ENCODE measurements at regions not wholly inside any gene's neighbourhood (a gene's known extent, or its start where the extent isn't known, plus 50 kb on each side); places are given as distances from the start of the nearest gene placed in this dataset.

DNA sequence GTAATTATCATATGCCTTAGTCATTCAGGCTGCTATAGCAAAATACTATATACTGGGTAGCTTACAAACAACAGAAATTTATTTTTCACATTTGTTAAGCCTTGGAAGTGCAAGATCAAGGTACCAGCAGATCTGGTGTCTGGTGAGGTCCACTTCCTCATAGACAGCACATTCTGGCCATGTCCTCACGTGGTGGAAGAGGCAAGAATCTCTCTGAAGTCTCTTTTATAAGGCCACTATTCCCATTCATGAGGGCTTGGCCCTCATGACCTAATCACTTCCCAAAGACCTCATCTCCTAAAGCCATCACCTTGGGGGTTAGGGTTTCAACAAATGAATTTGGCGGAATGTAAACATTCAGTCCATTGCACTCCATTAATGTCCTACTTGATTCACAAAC lies 137.5 kb upstream of the C1GALT1 start:
- no peak for DNase-seq (ENCODE audit: low spot score)
- TF ChIP-seq, protein P1, sequence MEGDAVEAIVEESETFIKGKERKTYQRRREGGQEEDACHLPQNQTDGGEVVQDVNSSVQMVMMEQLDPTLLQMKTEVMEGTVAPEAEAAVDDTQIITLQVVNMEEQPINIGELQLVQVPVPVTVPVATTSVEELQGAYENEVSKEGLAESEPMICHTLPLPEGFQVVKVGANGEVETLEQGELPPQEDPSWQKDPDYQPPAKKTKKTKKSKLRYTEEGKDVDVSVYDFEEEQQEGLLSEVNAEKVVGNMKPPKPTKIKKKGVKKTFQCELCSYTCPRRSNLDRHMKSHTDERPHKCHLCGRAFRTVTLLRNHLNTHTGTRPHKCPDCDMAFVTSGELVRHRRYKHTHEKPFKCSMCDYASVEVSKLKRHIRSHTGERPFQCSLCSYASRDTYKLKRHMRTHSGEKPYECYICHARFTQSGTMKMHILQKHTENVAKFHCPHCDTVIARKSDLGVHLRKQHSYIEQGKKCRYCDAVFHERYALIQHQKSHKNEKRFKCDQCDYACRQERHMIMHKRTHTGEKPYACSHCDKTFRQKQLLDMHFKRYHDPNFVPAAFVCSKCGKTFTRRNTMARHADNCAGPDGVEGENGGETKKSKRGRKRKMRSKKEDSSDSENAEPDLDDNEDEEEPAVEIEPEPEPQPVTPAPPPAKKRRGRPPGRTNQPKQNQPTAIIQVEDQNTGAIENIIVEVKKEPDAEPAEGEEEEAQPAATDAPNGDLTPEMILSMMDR (IDR thresholded peaks at IDR 0.05; ENCODE audit: unreplicated experiment), result no peak
- Mint-ChIP-seq H3K4me3 (ENCODE audit: unreplicated experiment) (no peak overlapping the region), H3K4me1 (ENCODE audit: unreplicated experiment) (no peaks in the 10 kb centered on the region), H3K9me3 (ENCODE audit: unreplicated experiment) (no peaks in the 10 kb centered on the region), H3K36me3 (ENCODE audit: low read depth, unreplicated experiment) (no peaks in the 10 kb centered on the region), H3K27me3 (ENCODE audit: unreplicated experiment) (peaks cover 1% of the 10 kb centered on the region), H3K27ac (ENCODE audit: unreplicated experiment) (no peak overlapping the region)

DNA sequence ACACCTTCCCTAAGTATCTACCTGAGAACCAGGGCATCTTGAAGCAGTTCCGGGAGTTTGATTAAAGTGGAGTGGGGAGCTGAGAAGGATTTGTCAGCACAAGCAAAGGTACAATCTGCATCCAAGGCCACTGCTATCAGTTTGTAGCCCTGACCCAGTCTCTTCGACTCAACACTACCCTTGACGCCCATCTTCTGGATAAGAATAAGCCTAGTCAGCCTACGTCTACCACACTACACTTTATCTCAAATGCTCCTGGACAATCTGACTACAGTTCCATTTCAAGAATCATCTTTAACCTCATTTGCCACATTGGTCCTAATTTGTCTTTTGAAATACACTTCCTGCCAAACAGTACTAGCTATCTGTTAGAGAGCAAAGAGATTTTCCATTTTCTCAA lies 134.1 kb upstream of the C1GALT1 start:
- Mint-ChIP-seq H3K27ac (ENCODE audit: unreplicated experiment) (no peak overlapping the region), H3K9me3 (ENCODE audit: unreplicated experiment) (no peaks in the 10 kb centered on the region), H3K27me3 (ENCODE audit: unreplicated experiment) (peaks cover 1% of the 10 kb centered on the region), H3K36me3 (ENCODE audit: low read depth, unreplicated experiment) (no peaks in the 10 kb centered on the region), H3K4me3 (ENCODE audit: unreplicated experiment) (no peak overlapping the region), H3K4me1 (ENCODE audit: unreplicated experiment) (no peaks in the 10 kb centered on the region)
- DNase-seq (ENCODE audit: low spot score), result no peak
- TF ChIP-seq, protein P1 (IDR thresholded peaks at IDR 0.05; ENCODE audit: unreplicated experiment), result no peak

DNA sequence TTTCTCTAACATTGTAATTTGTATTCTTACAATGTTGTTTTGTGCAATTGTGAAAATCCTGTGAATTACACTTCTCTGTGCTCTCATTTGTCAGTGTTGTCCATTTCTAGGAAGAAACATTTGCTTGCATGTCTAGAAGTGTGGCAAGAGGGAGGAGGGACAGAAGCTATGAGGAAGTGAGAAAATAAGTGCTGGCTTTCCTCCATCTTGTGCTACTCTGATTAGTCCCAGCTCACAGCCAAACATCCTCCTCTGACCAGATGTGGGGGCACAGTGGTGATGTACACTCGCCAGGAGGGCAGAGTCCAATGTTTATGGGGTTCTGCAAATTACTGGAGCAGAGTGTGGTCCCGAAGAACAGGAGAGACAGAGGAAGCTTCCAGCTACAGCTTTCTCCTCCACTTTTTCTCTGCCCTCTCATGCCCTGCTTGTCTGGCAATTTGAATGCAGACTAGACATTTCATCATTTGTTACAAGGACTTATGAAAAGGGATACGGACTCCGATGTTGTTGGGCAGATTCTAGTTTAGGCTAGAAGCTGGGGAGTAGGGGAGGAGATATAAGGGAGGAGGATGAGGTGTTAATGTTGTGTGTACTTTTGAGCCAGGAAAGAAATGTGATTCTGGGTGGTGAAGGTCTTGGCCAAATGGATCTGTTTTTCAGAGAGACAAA lies 131.0 kb upstream of the C1GALT1 start:
- H3K4me3 Mint-ChIP-seq (ENCODE audit: unreplicated experiment), result no peak overlapping the region
- no peaks in the 10 kb centered on the region for H3K4me1 Mint-ChIP-seq (ENCODE audit: unreplicated experiment)
- TF ChIP-seq, protein P1 (IDR thresholded peaks at IDR 0.05; ENCODE audit: unreplicated experiment), result no peak
- no peak for DNase-seq (ENCODE audit: low spot score)
- H3K36me3 Mint-ChIP-seq (ENCODE audit: low read depth, unreplicated experiment), result no peaks in the 10 kb centered on the region
- H3K27me3 Mint-ChIP-seq (ENCODE audit: unreplicated experiment), result peaks cover 1% of the 10 kb centered on the region
- H3K27ac Mint-ChIP-seq (ENCODE audit: unreplicated experiment), result no peak overlapping the region
- H3K9me3 Mint-ChIP-seq (ENCODE audit: unreplicated experiment), result no peaks in the 10 kb centered on the region

DNA sequence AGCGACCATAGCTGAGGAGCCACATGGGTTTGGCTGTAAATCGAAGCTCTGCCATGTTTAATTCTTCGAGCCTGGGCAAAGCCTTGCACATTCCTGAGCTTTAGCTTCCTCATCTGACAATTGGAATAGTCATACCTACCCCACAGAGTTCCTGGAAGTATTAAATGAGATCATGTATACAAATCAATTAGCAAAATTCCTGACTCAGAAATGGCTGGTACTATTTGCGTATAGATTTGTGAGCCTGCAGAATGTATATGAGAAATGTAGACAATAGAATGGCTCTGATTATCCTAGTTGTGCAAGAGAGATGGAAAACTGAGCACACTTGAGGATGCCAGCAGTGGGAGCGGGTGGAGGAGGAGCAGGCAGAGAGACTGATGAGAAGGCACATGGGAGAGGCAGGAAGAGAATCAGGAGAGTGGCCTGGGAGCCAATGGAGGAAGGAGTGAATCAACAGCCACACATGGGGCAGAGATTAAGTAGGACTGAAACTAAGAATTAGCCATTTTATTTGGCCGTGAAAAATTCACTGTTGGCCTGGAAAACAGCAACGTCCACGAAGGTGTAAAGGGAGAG lies 128.0 kb upstream of the C1GALT1 start:
- Mint-ChIP-seq H3K4me1 (ENCODE audit: unreplicated experiment) (no peaks in the 10 kb centered on the region), H3K9me3 (ENCODE audit: unreplicated experiment) (no peaks in the 10 kb centered on the region), H3K4me3 (ENCODE audit: unreplicated experiment) (no peak overlapping the region), H3K27ac (ENCODE audit: unreplicated experiment) (no peak overlapping the region), H3K27me3 (ENCODE audit: unreplicated experiment) (no peaks in the 10 kb centered on the region), H3K36me3 (ENCODE audit: low read depth, unreplicated experiment) (no peaks in the 10 kb centered on the region)
- DNase-seq (ENCODE audit: low spot score), result no peak
- TF ChIP-seq, protein P1 (IDR thresholded peaks at IDR 0.05; ENCODE audit: unreplicated experiment), result no peak

DNA sequence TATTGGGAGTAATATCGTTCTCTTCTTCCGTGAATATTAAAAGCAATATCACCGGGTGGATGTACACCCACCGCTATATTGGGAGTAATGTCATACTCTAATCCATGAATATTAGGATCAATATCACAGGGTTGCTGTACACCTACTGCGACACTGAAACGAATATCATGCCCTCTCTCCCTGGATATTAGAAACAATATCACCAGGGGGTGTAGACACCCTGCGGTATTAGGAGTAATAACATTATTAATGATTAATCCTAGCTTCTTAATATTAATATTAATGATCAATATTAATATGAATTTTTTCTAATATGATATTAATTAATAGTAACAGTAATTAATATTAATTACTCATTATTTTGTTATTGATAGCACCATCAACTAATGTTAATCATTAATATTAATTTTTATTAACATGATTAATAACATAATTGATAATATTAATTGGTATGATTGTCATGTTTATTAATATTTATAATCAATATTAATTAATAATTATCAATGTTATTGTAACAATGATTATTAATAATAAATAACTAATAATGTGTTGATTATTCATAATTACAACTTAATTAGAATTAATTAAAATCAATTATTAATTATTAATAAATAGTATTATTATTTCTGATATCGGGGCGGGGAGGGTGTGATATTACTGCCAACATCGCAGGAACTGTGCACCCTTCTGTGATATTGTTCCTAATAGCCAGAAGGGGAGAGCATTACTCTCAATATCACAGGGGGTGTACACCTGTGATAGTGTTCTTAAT lies 121.3 kb upstream of the C1GALT1 start:
- Mint-ChIP-seq H3K9me3 (ENCODE audit: unreplicated experiment) (no peaks in the 10 kb centered on the region), H3K4me3 (ENCODE audit: unreplicated experiment) (no peak overlapping the region), H3K4me1 (ENCODE audit: unreplicated experiment) (no peaks in the 10 kb centered on the region), H3K27ac (ENCODE audit: unreplicated experiment) (no peak overlapping the region), H3K36me3 (ENCODE audit: low read depth, unreplicated experiment) (no peaks in the 10 kb centered on the region), H3K27me3 (ENCODE audit: unreplicated experiment) (no peaks in the 10 kb centered on the region)
- TF ChIP-seq, protein P1 (IDR thresholded peaks at IDR 0.05; ENCODE audit: unreplicated experiment), result no peak
- DNase-seq (ENCODE audit: low spot score), result no peak
